ENCODE measurements at regions not wholly inside any gene's neighbourhood (a gene's known extent, or its start where the extent isn't known, plus 50 kb on each side); places are given as distances from the start of the nearest gene placed in this dataset.

- TF ChIP-seq CTCF (IDR thresholded peaks at IDR 0.05 in 4 of 5, conservative IDR thresholded peaks at IDR 0.05 in 1 of 5) (no peak), POLR2A (IDR thresholded peaks at IDR 0.05) (no peak)
Measured at GRCh38 chr10:62669341-62669740, 135.2 kb upstream of the ADO start.

Measured in gastrocnemius medialis (tissue), 4 donors.